GM19025 (cell line): ENCODE measurements at regions not wholly inside any gene's neighbourhood (a gene's known extent, or its start where the extent isn't known, plus 50 kb on each side); places are given as distances from the start of the nearest gene placed in this dataset.
"Not testable (repeated sequence)": the region's sequence is repeated elsewhere in the genome, so short reads cannot be mapped to it uniquely, and the experiment has no call there.

ENCODE experiments used
- ATAC-seq: cut with Tn5 transposase; IDR thresholded peaks from one replicate; pipeline ENCODE4 v1.9.1; 2021; ENCODE audit warnings: mild to moderate bottlenecking, low read depth, moderate library complexity; ENCODE audit not compliant: unreplicated experiment

GRCh38 chr16:64094181-64094965, 1027.5 kb downstream of the CDH11 start:
- no peak for ATAC-seq

DNA sequence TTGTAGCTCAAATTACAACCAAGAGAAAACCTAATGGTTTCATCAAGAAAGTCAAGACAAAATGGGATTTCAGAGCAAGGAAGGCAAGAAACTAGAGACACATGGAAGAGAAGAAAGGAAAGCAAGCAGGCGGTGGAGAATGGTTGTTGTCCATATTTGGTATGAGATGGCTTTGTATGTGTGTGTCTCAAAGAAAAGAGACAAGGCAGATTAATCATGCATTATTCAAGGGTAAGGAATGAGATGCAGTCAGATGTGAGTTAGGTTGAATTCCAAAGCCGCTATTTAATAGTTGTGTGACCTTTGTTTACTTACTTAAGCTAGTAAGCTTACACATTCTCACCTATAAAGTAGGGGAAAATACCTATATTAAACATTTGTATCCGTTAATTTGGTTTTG, 1029.6 kb downstream of the CDH11 start:
- ATAC-seq, result no peak

DNA sequence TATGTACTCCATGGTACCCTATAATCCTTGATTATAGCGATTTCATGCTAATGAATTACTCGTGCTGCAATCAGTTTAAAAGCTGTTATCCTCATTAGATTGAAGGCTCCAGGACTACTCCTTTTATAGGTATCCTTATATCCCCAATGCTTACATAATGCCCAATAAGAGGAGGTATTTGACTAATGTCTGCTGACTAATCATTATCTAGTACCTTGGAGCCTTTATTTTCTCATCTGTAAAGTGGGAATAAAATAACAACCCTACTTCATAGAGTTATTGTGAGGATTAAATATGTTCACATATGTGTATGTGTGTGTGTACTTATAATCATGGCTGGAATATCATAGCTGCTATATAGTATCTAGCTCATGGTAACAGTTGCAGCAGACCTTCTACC, 1031.5 kb downstream of the CDH11 start:
- no peak for ATAC-seq

DNA sequence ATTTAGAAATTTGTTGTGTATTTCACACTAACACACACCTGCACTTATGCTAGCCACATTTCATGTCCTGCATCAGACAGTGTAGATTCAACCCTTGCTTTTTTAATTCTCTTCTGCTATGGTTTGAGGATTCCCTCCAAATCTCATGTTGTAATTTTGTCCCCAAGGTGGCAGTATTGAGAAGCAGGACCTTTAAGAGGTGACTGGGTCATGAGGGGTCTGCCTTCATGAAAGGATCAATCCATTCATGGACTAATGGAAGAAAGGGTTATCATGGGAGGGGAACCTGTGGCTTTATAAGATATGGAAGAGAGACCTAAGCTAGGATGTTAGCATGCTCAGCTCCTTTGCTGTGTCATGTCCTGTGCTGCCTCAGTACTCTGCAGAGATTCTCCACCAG, 1032.2 kb downstream of the CDH11 start:
- ATAC-seq, result no peak

DNA sequence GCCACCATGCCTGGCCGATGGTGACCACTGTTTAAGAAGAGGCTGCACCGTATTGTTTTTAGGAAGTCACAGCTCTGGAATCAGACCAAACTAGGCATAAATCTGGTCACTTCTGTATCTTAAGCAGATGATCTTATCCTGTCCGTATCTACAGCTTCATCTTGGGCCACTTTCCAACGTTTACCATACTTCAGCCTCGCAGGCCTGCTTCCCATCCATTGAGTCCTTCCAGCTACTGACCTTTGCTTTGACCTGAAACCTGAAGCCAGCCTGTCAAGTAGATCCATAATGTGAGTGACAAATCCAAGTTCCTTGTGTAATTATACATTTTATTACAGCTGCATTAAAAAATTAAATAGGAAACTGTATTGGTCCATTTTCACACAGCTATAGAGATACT, 1033.0 kb downstream of the CDH11 start:
- ATAC-seq, result no peak

GRCh38 chr16:64085296-64085695, 1036.6 kb downstream of the CDH11 start:
- ATAC-seq, result no peak

DNA sequence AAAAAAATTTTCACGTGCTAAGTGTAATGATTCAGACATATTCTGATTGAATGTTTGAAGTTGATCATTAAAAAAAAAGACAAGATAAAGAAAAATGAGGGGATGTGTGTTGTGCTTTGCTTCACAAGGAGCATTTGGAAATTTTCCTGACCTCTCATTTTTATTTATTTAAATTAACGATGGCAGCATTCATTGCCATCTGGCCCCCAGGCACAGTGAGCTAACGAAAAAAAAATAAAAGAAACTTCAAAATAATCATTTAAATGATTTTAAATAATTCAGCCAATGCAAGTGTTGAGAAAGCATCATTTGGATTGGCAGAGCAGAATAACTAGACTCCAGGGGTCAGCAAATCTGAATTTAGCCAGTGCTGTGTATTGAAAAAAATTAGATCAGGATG, 1037.2 kb downstream of the CDH11 start:
- ATAC-seq, result no peak

- ATAC-seq, result no peak
These were observed 1038.3 kb downstream of the CDH11 start for GRCh38 chr16:64083428-64084129.

GRCh38 chr16:64077242-64077641, 1044.6 kb downstream of the CDH11 start:
- no peak for ATAC-seq

GRCh38 chr16:64074706-64075105, 1047.2 kb downstream of the CDH11 start:
- no peak for ATAC-seq

- not testable (repeated sequence) for ATAC-seq
These were observed 1049.6 kb downstream of the CDH11 start for GRCh38 chr16:64072131-64072730.

GRCh38 chr16:64065523-64065922, 1056.3 kb downstream of the CDH11 start:
- no peak for ATAC-seq

DNA sequence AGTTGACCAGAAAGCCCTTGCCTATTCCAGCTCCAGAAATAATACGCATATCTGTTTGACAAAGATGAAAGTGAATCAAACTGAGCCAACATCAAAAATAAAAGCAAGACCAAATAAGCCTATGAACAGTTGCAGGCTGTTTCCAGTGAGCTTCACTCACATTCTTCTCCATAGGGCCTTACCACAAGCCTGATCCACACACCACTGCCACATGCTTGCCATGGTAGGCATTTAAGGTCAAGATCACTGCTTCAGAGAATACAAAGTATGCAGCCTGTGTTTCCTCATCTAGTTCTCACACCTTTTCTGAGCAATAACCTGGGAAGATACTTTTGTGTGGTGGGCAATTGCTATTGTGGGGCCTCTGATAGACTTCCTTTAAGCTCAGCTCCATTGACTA, 1060.2 kb downstream of the CDH11 start:
- ATAC-seq, result no peak

DNA sequence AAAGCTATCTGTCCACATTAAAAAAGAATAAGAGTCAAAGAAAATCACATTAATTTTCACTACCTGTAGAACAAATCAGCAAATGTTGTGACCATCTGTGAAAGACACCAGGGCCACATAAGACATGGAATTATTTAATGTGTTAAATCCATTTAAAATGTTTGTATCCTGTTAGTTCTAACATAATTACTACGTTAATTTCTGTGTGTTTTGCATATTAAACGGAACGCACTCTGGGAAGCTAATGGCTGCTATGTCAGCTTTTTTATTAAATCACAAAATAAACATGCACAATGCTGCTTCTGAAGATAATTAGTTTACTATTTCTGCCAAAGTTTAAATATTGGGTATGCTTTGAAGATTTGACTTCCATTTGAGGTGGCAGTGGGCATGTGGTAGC, 1061.2 kb downstream of the CDH11 start:
- ATAC-seq, result no peak

- no peak for ATAC-seq
These were observed 1063.2 kb downstream of the CDH11 start for GRCh38 chr16:64058685-64059084.

DNA sequence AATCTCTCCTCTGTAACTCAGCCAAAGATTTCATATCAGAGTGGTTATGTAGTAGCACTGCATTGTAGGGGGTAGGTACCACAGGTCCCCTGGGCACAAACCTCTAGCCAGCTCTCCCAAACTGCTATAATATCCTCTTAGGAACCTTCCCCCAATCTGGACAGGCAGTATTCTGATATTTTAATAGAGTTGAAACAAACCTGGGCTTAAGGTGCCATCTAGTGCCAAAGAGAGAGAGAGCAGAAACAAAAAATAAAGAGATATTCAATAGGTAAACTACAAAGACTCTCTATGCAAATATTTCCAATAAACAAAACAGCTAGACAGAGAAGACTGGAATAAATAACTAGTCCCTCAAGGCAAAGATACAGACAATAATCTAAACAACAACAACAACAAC, 1070.0 kb downstream of the CDH11 start:
- no peak for ATAC-seq

DNA sequence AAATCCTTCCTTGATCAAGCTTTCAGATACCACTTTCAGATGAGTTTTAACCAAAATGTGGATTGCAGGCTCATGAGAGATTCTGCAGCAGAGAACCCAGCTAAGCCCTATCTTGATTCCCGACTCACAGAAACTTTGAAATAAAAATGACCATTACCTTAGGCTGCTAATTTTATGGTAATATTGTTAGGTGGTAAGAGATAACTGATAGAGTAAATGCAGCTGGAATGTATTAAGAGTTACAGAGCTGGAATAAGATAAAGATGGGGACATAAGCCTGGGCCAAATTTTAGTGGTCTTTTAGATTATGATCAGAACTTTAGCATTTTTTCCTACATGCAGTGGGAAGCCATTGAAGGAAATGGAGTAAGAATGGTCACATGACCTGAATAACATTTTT, 1074.0 kb downstream of the CDH11 start:
- ATAC-seq, result no peak

DNA sequence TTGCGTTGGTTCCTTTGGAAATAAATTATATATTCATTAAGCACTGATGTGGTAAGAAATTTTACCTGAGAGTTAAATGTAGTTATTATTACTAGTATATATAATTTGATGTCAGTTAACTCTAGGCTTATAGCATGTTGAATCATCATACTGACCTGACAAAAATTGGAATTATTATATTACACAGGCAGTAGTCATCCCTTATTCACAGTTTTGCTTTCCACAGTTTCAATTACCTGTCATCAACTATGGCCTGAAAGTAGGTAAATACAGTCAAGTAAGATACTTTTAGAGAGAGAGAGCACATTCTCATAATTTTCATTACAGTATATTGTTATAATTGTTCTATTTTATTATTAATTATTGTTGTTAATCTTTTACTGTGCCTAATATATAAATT, 1074.7 kb downstream of the CDH11 start:
- no peak for ATAC-seq

DNA sequence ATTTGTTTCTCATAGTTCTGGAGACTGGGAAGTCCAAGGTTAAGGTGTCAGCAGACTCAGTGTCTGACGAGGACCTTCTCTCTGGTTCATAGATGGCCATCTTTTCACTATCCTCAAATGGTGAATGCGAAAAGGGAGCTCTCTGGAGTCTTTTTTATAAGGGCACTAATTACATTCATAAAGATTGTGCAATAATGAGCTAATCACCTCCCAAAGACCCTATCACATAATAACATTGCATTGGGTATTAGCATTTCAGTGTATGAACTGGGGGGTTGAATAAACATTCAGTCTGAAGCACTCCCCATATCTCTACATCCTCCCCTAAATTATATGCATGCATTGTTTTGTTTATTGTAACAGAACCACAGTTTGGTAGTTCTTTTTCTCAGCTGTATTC, 1086.5 kb downstream of the CDH11 start:
- no peak for ATAC-seq

GRCh38 chr16:64019339-64019738, 1102.5 kb downstream of the CDH11 start:
- ATAC-seq, result no peak

DNA sequence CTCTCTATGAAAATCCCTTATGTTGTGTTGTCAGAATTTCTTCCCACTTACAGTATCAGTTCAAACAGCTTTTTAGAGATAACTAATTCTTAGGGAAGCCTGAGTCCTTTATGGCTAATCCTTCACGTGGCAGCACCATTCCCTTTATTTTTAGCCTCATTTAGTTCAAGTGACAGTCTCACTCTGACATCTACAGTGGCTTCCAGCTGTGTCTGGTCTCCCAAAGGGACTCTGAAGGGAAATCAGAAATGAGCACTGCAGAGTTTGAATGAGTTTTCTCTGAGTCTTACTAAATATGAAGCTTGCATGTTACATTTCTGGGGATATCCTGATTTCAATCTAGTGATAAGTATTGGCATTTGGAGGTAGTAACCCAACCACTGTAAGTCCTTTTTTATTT, 1104.1 kb downstream of the CDH11 start:
- no peak for ATAC-seq

DNA sequence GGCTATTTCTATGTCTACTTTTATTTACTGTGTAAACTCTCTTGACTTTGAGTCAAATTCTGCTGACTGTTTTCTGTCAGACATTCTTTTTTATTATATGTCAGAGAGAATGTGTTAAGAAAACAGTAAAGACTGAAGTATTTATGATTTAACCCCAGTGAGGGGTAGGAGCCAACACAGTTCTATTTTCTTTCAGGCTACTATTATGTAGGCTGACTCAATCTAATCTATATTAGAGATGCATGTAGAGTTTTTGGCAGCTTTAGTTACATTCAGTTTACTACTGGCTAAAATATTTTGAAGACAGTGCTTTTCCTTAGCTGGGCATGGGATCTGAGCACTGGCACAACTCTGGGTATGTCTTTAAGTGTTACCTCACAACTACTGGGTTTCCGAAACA, 1108.0 kb downstream of the CDH11 start:
- no peak for ATAC-seq
